ENCODE measurements at regions not wholly inside any gene's neighbourhood (a gene's known extent, or its start where the extent isn't known, plus 50 kb on each side); places are given as distances from the start of the nearest gene placed in this dataset.
A peak's percentile ranks its signal among the peaks of the same experiment; 100 is the strongest.

- no peak for DNase-seq
These were observed 78.0 kb upstream of the DRD2 start for GRCh38 chr11:113553235-113553634.

GRCh38 chr11:113552271-113552670, 77.1 kb upstream of the DRD2 start:
- no peak for DNase-seq

GRCh38 chr11:113551645-113552044, 76.4 kb upstream of the DRD2 start:
- no peak for DNase-seq

GRCh38 chr11:113549611-113550578, 74.7 kb upstream of the DRD2 start:
- no peak for DNase-seq

- no peak for DNase-seq
These were observed 73.9 kb upstream of the DRD2 start for GRCh38 chr11:113549061-113549460.

GRCh38 chr11:113547739-113548138, 72.5 kb upstream of the DRD2 start:
- DNase-seq = no peak

- no peak for DNase-seq
These were observed 71.7 kb upstream of the DRD2 start for GRCh38 chr11:113546757-113547507.

- DNase-seq = no peak
These were observed 67.2 kb upstream of the DRD2 start for GRCh38 chr11:113542420-113542819.

- DNase-seq = no peak
These were observed 65.5 kb upstream of the DRD2 start for GRCh38 chr11:113540416-113541330.

- DNase-seq = no peak
These were observed 63.5 kb upstream of the DRD2 start for GRCh38 chr11:113538451-113539412.

GRCh38 chr11:113534625-113535024, 59.4 kb upstream of the DRD2 start:
- DNase-seq = no peak

- no peak for DNase-seq
These were observed 58.2 kb upstream of the DRD2 start for GRCh38 chr11:113533425-113533698.

- DNase-seq = peak; percentile 28
These were observed 57.7 kb upstream of the DRD2 start for GRCh38 chr11:113532697-113533424.

GRCh38 chr11:113531575-113532451, 56.6 kb upstream of the DRD2 start:
- no peak for DNase-seq

GRCh38 chr11:113531083-113531482, 55.9 kb upstream of the DRD2 start:
- DNase-seq = no peak

- no peak for DNase-seq
These were observed 54.4 kb upstream of the DRD2 start for GRCh38 chr11:113529606-113530005.

GRCh38 chr11:113528982-113529381, 53.8 kb upstream of the DRD2 start:
- DNase-seq = no peak

- no peak for DNase-seq
These were observed 51.3 kb upstream of the DRD2 start for GRCh38 chr11:113526521-113526920.
